Naive thymus-derived CD8-positive, alpha-beta T cell (primary cell): ENCODE measurements at regions not wholly inside any gene's neighbourhood (a gene's known extent, or its start where the extent isn't known, plus 50 kb on each side); places are given as distances from the start of the nearest gene placed in this dataset.

Source experiments
- ATAC-seq, 2 donors: fragments of 150-1000 bp; cut with Tn5 transposase in 1 of 2; sonication (Bioruptor Pico), chemical (Tn5 transposase) in 1 of 2; 1 replicate in 1 of 2; 2 replicates in 1 of 2; pipeline ENCODE4 v1.10.0; 2021; ENCODE audit warnings: mild to moderate bottlenecking in 2 of 2, moderate library complexity in 2 of 2
- POLR2A ChIA-PET: fragments of 350-600 bp; sonication (Branson Sonifier 250); formaldehyde crosslinking; loops from one replicate; lab custom pipeline; 2021; ENCODE audit warnings: antibody characterized with exemption; lab: Charles Lee
- DNase-seq, 10 donors: peaks; one replicate each; pipeline versions ENCODE4 v3.0.0 to v3.0.0-alpha.2; 2020 to 2022
- H3K27ac Mint-ChIP-seq, 10 donors: one replicate each; pipeline ENCODE4 v1.8.0; 2020 to 2022; ENCODE audit warnings: mild to moderate bottlenecking in 10 of 10, mixed read lengths in 10 of 10, moderate library complexity in 4 of 10, inconsistent platforms in 1 of 10
- H3K27me3 Mint-ChIP-seq, 5 donors: one replicate each; pipeline ENCODE4 v1.8.0; 2021 to 2022; ENCODE audit warnings: mixed read lengths in 5 of 5
- H3K36me3 Mint-ChIP-seq, 3 donors: one replicate each; pipeline ENCODE4 v1.8.0; 2020 to 2022; ENCODE audit warnings: mixed read lengths in 3 of 3, mild to moderate bottlenecking in 2 of 3, inconsistent platforms in 1 of 3
- H3K4me1 Mint-ChIP-seq, 4 donors: one replicate each; pipeline ENCODE4 v1.8.0; 2021 to 2022; ENCODE audit warnings: mixed read lengths in 4 of 4
- H3K4me3 Mint-ChIP-seq, 10 donors: one replicate each; pipeline ENCODE4 v1.8.0; 2020 to 2022; ENCODE audit warnings: mild to moderate bottlenecking in 10 of 10, mixed read lengths in 10 of 10, moderate library complexity in 6 of 10, inconsistent platforms in 1 of 10
- H3K9me3 Mint-ChIP-seq, 9 donors: one replicate each; pipeline ENCODE4 v1.8.0; 2020 to 2022; ENCODE audit warnings: mixed read lengths in 9 of 9, mild to moderate bottlenecking in 3 of 9, inconsistent platforms in 1 of 9, moderate library complexity in 1 of 9

GRCh38 chr12:102609996-102610395 is 129.6 kb upstream of the IGF1 start:
- no peaks in the 10 kb centered on the region for H3K4me1 Mint-ChIP-seq
- POLR2A ChIA-PET = no interaction called here
- H3K4me3 Mint-ChIP-seq = no peak overlapping the region
- no peak overlapping the region for H3K27ac Mint-ChIP-seq
- peaks cover 0 to 19% (median 11%) of the 10 kb centered on the region in 9 donors for H3K9me3 Mint-ChIP-seq
- H3K27me3 Mint-ChIP-seq = peaks cover 0 to 14% (median 0%) of the 10 kb centered on the region in 5 donors
- H3K36me3 Mint-ChIP-seq = no peaks in the 10 kb centered on the region
- no peak for ATAC-seq
- no peak for DNase-seq

GRCh38 chr12:102603021-102603420 is 122.7 kb upstream of the IGF1 start:
- POLR2A ChIA-PET = no interaction called here
- Mint-ChIP-seq H3K27ac (no peak overlapping the region), H3K9me3 (peaks cover 0 to 15% (median 8%) of the 10 kb centered on the region in 9 donors), H3K4me1 (no peaks in the 10 kb centered on the region), H3K36me3 (no peaks in the 10 kb centered on the region), H3K27me3 (peaks cover 0 to 19% (median 2%) of the 10 kb centered on the region in 5 donors), H3K4me3 (no peak overlapping the region)
- ATAC-seq (no peak), DNase-seq (no peak)

- Mint-ChIP-seq H3K27ac (no peak overlapping the region), H3K4me3 (no peak overlapping the region)
Measured at GRCh38 chr12:102602521-102602920, 122.2 kb upstream of the IGF1 start.

GRCh38 chr12:102601621-102602020 is 121.3 kb upstream of the IGF1 start:
- POLR2A ChIA-PET = no interaction called here
- DNase-seq (no peak), ATAC-seq (no peak)
- Mint-ChIP-seq H3K4me1 (no peaks in the 10 kb centered on the region), H3K36me3 (no peaks in the 10 kb centered on the region), H3K4me3 (no peak overlapping the region), H3K27me3 (peaks cover 0 to 14% (median 3%) of the 10 kb centered on the region in 5 donors), H3K27ac (no peak overlapping the region), H3K9me3 (peaks cover 0 to 9% (median 0%) of the 10 kb centered on the region in 9 donors)

More at GRCh38 chr12:102602521-102602920, 122.2 kb upstream of the IGF1 start:
- Mint-ChIP-seq H3K9me3 (peaks cover 0 to 12% (median 7%) of the 10 kb centered on the region in 9 donors), H3K36me3 (no peaks in the 10 kb centered on the region), H3K4me1 (no peaks in the 10 kb centered on the region), H3K27me3 (peaks cover 0 to 14% (median 2%) of the 10 kb centered on the region in 5 donors)
- DNase-seq (no peak), ATAC-seq (no peak)
- POLR2A ChIA-PET = no interaction called here

- no peaks in the 10 kb centered on the region for H3K36me3 Mint-ChIP-seq
Measured at GRCh38 chr12:102596687-102597086, 116.3 kb upstream of the IGF1 start.

GRCh38 chr12:102596031-102596430 is 115.7 kb upstream of the IGF1 start:
- Mint-ChIP-seq H3K9me3 (no peaks in the 10 kb centered on the region), H3K27me3 (peaks cover 0 to 26% (median 0%) of the 10 kb centered on the region in 5 donors), H3K36me3 (no peaks in the 10 kb centered on the region), H3K27ac (no peak overlapping the region), H3K4me3 (no peak overlapping the region), H3K4me1 (no peaks in the 10 kb centered on the region)
- ATAC-seq (no peak), DNase-seq (no peak)
- POLR2A ChIA-PET = no interaction called here

More at GRCh38 chr12:102596687-102597086, 116.3 kb upstream of the IGF1 start:
- POLR2A ChIA-PET = no interaction called here
- Mint-ChIP-seq H3K27ac (no peak overlapping the region), H3K4me1 (no peaks in the 10 kb centered on the region), H3K4me3 (no peak overlapping the region), H3K9me3 (no peaks in the 10 kb centered on the region), H3K27me3 (peaks cover 0 to 26% (median 0%) of the 10 kb centered on the region in 5 donors)
- ATAC-seq = no peak
- DNase-seq = no peak

GRCh38 chr12:102595315-102595714 is 115.0 kb upstream of the IGF1 start:
- POLR2A ChIA-PET = no interaction called here
- Mint-ChIP-seq H3K4me3 (no peak overlapping the region), H3K4me1 (no peaks in the 10 kb centered on the region), H3K27ac (no peak overlapping the region), H3K9me3 (no peaks in the 10 kb centered on the region), H3K36me3 (no peaks in the 10 kb centered on the region), H3K27me3 (peaks cover 0 to 26% (median 0%) of the 10 kb centered on the region in 5 donors)
- DNase-seq (no peak), ATAC-seq (no peak)

- Mint-ChIP-seq H3K9me3 (no peaks in the 10 kb centered on the region), H3K4me3 (no peak overlapping the region), H3K27me3 (peaks cover 0 to 22% (median 0%) of the 10 kb centered on the region in 5 donors), H3K36me3 (no peaks in the 10 kb centered on the region), H3K4me1 (no peaks in the 10 kb centered on the region), H3K27ac (no peak overlapping the region)
- POLR2A ChIA-PET = no interaction called here
- DNase-seq = no peak
- ATAC-seq = no peak
Measured at GRCh38 chr12:102593134-102593533, 112.8 kb upstream of the IGF1 start.

- Mint-ChIP-seq H3K4me1 (no peaks in the 10 kb centered on the region), H3K4me3 (no peak overlapping the region), H3K9me3 (no peaks in the 10 kb centered on the region), H3K27ac (no peak overlapping the region), H3K36me3 (no peaks in the 10 kb centered on the region), H3K27me3 (peaks cover 0 to 22% (median 0%) of the 10 kb centered on the region in 5 donors)
- no peak for ATAC-seq
- DNase-seq = no peak
- POLR2A ChIA-PET = no interaction called here
Measured at GRCh38 chr12:102592134-102592533, 111.8 kb upstream of the IGF1 start.

- peaks cover 0 to 3% (median 0%) of the 10 kb centered on the region in 9 donors for H3K9me3 Mint-ChIP-seq
- no peak overlapping the region for H3K4me3 Mint-ChIP-seq
Measured at GRCh38 chr12:102573237-102573636, 92.9 kb upstream of the IGF1 start.

GRCh38 chr12:102571889-102572288 is 91.5 kb upstream of the IGF1 start:
- DNase-seq (no peak), ATAC-seq (no peak)
- H3K4me3 Mint-ChIP-seq = no peak overlapping the region
- H3K36me3 Mint-ChIP-seq = no peaks in the 10 kb centered on the region
- H3K27ac Mint-ChIP-seq = no peak overlapping the region
- peaks cover 0 to 3% (median 0%) of the 10 kb centered on the region in 9 donors for H3K9me3 Mint-ChIP-seq
- no peaks in the 10 kb centered on the region for H3K4me1 Mint-ChIP-seq
- POLR2A ChIA-PET = no interaction called here
- H3K27me3 Mint-ChIP-seq = peaks cover 7 to 26% (median 21%) of the 10 kb centered on the region in 5 donors

More at GRCh38 chr12:102573237-102573636, 92.9 kb upstream of the IGF1 start:
- DNase-seq = no peak
- H3K36me3 Mint-ChIP-seq = no peaks in the 10 kb centered on the region
- H3K27ac Mint-ChIP-seq = no peak overlapping the region
- no peaks in the 10 kb centered on the region for H3K4me1 Mint-ChIP-seq
- POLR2A ChIA-PET = no interaction called here
- no peak for ATAC-seq
- peaks cover 7 to 33% (median 21%) of the 10 kb centered on the region in 5 donors for H3K27me3 Mint-ChIP-seq

- Mint-ChIP-seq H3K36me3 (no peaks in the 10 kb centered on the region), H3K4me3 (no peak overlapping the region), H3K27ac (no peak overlapping the region), H3K27me3 (peaks cover 7 to 17% (median 12%) of the 10 kb centered on the region in 5 donors), H3K4me1 (no peaks in the 10 kb centered on the region), H3K9me3 (peaks cover 0 to 6% (median 0%) of the 10 kb centered on the region in 9 donors)
- ATAC-seq = no peak
- POLR2A ChIA-PET = no interaction called here
- DNase-seq = no peak
Measured at GRCh38 chr12:102570256-102570655, 89.9 kb upstream of the IGF1 start.

GRCh38 chr12:102569803-102570202 is 89.4 kb upstream of the IGF1 start:
- POLR2A ChIA-PET = no interaction called here
- H3K4me3 Mint-ChIP-seq = no peak overlapping the region
- H3K27me3 Mint-ChIP-seq = peaks cover 5 to 17% (median 8%) of the 10 kb centered on the region in 5 donors
- H3K9me3 Mint-ChIP-seq = peaks cover 0 to 6% (median 0%) of the 10 kb centered on the region in 9 donors
- DNase-seq = no peak
- no peaks in the 10 kb centered on the region for H3K36me3 Mint-ChIP-seq
- H3K27ac Mint-ChIP-seq = no peak overlapping the region
- ATAC-seq = no peak
- no peaks in the 10 kb centered on the region for H3K4me1 Mint-ChIP-seq

- H3K36me3 Mint-ChIP-seq = no peaks in the 10 kb centered on the region
- POLR2A ChIA-PET = no interaction called here
- H3K9me3 Mint-ChIP-seq = peaks cover 0 to 6% (median 0%) of the 10 kb centered on the region in 9 donors
- H3K4me1 Mint-ChIP-seq = no peaks in the 10 kb centered on the region
- no peak overlapping the region for H3K4me3 Mint-ChIP-seq
- ATAC-seq = no peak
- no peak for DNase-seq
- peaks cover 0 to 12% (median 4%) of the 10 kb centered on the region in 5 donors for H3K27me3 Mint-ChIP-seq
- H3K27ac Mint-ChIP-seq = no peak overlapping the region
Measured at GRCh38 chr12:102568276-102568675, 87.9 kb upstream of the IGF1 start.
